ENCODE measurements at regions not wholly inside any gene's neighbourhood (a gene's known extent, or its start where the extent isn't known, plus 50 kb on each side); places are given as distances from the start of the nearest gene placed in this dataset.

DNA sequence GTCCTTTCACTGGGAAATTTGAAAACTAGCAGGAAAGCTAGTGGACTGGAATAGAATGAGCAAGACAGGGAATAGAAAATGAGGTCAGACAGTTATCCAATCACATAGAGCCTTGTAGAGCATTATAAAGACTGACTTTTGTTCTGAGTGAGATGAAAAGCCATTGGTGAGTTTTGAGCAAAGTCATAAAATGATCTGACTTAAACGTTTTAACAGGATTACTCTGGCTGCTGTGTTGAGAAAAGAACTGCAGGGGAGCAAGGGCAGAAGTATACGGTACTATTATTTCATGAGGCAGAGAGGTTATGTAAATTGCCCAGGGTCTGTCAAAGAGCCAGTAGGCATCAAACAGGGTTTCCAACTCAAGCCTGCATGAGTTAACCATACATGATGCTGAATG lies 393.4 kb downstream of the TFEC start:
- TF ChIP-seq, protein P1, sequence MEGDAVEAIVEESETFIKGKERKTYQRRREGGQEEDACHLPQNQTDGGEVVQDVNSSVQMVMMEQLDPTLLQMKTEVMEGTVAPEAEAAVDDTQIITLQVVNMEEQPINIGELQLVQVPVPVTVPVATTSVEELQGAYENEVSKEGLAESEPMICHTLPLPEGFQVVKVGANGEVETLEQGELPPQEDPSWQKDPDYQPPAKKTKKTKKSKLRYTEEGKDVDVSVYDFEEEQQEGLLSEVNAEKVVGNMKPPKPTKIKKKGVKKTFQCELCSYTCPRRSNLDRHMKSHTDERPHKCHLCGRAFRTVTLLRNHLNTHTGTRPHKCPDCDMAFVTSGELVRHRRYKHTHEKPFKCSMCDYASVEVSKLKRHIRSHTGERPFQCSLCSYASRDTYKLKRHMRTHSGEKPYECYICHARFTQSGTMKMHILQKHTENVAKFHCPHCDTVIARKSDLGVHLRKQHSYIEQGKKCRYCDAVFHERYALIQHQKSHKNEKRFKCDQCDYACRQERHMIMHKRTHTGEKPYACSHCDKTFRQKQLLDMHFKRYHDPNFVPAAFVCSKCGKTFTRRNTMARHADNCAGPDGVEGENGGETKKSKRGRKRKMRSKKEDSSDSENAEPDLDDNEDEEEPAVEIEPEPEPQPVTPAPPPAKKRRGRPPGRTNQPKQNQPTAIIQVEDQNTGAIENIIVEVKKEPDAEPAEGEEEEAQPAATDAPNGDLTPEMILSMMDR (IDR thresholded peaks at IDR 0.05 in 2 of 3, conservative IDR thresholded peaks at IDR 0.05 in 1 of 3; ENCODE audit: control insufficient read depth in 2 of 3, extremely low read depth in 1 of 3, insufficient read depth in 1 of 3, low read depth in 3 of 3, low read length in 3 of 3), result no peak
- TF ChIP-seq RBBP5 (conservative IDR thresholded peaks at IDR 0.05), result no peak
- TF ChIP-seq RAD21 (IDR thresholded peaks at IDR 0.05; ENCODE audit: insufficient read depth, low read depth, low read length), result no peak
- TF ChIP-seq BHLHE40 (IDR thresholded peaks at IDR 0.05; ENCODE audit: borderline replicate concordance in 1 of 2, low read depth in 2 of 2, low read length in 1 of 2), result no peak
- TF ChIP-seq, protein P2, sequence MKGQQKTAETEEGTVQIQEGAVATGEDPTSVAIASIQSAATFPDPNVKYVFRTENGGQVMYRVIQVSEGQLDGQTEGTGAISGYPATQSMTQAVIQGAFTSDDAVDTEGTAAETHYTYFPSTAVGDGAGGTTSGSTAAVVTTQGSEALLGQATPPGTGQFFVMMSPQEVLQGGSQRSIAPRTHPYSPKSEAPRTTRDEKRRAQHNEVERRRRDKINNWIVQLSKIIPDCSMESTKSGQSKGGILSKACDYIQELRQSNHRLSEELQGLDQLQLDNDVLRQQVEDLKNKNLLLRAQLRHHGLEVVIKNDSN (IDR thresholded peaks at IDR 0.05; ENCODE audit: borderline replicate concordance, extremely low read length, insufficient read depth, low read depth, low read length), result no peak
- TF ChIP-seq, protein P3, sequence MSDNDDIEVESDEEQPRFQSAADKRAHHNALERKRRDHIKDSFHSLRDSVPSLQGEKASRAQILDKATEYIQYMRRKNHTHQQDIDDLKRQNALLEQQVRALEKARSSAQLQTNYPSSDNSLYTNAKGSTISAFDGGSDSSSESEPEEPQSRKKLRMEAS (IDR thresholded peaks at IDR 0.05; ENCODE audit: low read depth, low read length), result no peak
- TF ChIP-seq, protein P4, sequence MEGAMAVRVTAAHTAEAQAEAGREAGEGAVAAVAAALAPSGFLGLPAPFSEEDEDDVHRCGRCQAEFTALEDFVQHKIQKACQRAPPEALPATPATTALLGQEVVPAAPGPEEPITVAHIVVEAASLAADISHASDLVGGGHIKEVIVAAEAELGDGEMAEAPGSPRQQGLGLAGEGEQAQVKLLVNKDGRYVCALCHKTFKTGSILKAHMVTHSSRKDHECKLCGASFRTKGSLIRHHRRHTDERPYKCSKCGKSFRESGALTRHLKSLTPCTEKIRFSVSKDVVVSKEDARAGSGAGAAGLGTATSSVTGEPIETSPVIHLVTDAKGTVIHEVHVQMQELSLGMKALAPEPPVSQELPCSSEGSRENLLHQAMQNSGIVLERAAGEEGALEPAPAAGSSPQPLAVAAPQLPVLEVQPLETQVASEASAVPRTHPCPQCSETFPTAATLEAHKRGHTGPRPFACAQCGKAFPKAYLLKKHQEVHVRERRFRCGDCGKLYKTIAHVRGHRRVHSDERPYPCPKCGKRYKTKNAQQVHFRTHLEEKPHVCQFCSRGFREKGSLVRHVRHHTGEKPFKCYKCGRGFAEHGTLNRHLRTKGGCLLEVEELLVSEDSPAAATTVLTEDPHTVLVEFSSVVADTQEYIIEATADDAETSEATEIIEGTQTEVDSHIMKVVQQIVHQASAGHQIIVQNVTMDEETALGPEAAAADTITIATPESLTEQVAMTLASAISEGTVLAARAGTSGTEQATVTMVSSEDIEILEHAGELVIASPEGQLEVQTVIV (IDR thresholded peaks at IDR 0.05; ENCODE audit: borderline replicate concordance, partially characterized antibody), result no peak
- no peak for TF ChIP-seq POLR2AphosphoS5 (IDR thresholded peaks at IDR 0.05; ENCODE audit: low read length)
- no peak for TF ChIP-seq FOXK2 (IDR thresholded peaks at IDR 0.05)
